GM18511 (cell line): ENCODE measurements at regions not wholly inside any gene's neighbourhood (a gene's known extent, or its start where the extent isn't known, plus 50 kb on each side); places are given as distances from the start of the nearest gene placed in this dataset.
"Not testable (repeated sequence)": the region's sequence is repeated elsewhere in the genome, so short reads cannot be mapped to it uniquely, and the experiment has no call there.

ENCODE experiments used
- ATAC-seq: cut with Tn5 transposase; IDR thresholded peaks from one replicate; pipeline ENCODE4 v1.9.1; 2021; ENCODE audit warnings: mild to moderate bottlenecking, moderate library complexity; ENCODE audit not compliant: unreplicated experiment

GRCh38 chr5:27463446-27464149 lies 425.2 kb upstream of the CDH9 start:
- no peak for ATAC-seq

GRCh38 chr5:27462936-27463335 lies 424.6 kb upstream of the CDH9 start:
- no peak for ATAC-seq

- no peak for ATAC-seq
These were observed 419.9 kb upstream of the CDH9 start for GRCh38 chr5:27458287-27458686.

- ATAC-seq: no peak
These were observed 413.0 kb upstream of the CDH9 start for GRCh38 chr5:27451377-27451776.

GRCh38 chr5:27450607-27451006 lies 412.2 kb upstream of the CDH9 start:
- no peak for ATAC-seq

- not testable (repeated sequence) for ATAC-seq
These were observed 401.0 kb upstream of the CDH9 start for GRCh38 chr5:27439383-27439782.

GRCh38 chr5:27437594-27438200 lies 399.3 kb upstream of the CDH9 start:
- no peak for ATAC-seq

- no peak for ATAC-seq
These were observed 395.9 kb upstream of the CDH9 start for GRCh38 chr5:27434335-27434734.

- ATAC-seq: no peak
These were observed 375.7 kb upstream of the CDH9 start for GRCh38 chr5:27414099-27414498.

GRCh38 chr5:27412384-27412783 lies 374.0 kb upstream of the CDH9 start:
- no peak for ATAC-seq

- ATAC-seq: no peak
These were observed 367.6 kb upstream of the CDH9 start for GRCh38 chr5:27406020-27406419.

GRCh38 chr5:27403243-27403882 lies 365.0 kb upstream of the CDH9 start:
- no peak for ATAC-seq

GRCh38 chr5:27402828-27403227 lies 364.4 kb upstream of the CDH9 start:
- ATAC-seq: no peak

- no peak for ATAC-seq
These were observed 358.6 kb upstream of the CDH9 start for GRCh38 chr5:27396998-27397397.

- ATAC-seq: no peak
These were observed 354.3 kb upstream of the CDH9 start for GRCh38 chr5:27392716-27393115.

GRCh38 chr5:27389696-27390095 lies 351.3 kb upstream of the CDH9 start:
- ATAC-seq: no peak

GRCh38 chr5:27388755-27389154 lies 350.4 kb upstream of the CDH9 start:
- no peak for ATAC-seq

- no peak for ATAC-seq
These were observed 349.2 kb upstream of the CDH9 start for GRCh38 chr5:27387535-27388073.

- no peak for ATAC-seq
These were observed 343.3 kb upstream of the CDH9 start for GRCh38 chr5:27381686-27382085.

- no peak for ATAC-seq
These were observed 339.2 kb upstream of the CDH9 start for GRCh38 chr5:27377626-27378025.

GRCh38 chr5:27353970-27354369 lies 315.6 kb upstream of the CDH9 start:
- ATAC-seq: no peak

GRCh38 chr5:27353540-27353939 lies 315.2 kb upstream of the CDH9 start:
- ATAC-seq: no peak
